Non-pigmented ciliary epithelial cell (primary cell): ENCODE measurements at regions not wholly inside any gene's neighbourhood (a gene's known extent, or its start where the extent isn't known, plus 50 kb on each side); places are given as distances from the start of the nearest gene placed in this dataset.
A peak's percentile ranks its signal among the peaks of the same experiment; 100 is the strongest.
"Not testable (repeated sequence)": the region's sequence is repeated elsewhere in the genome, so short reads cannot be mapped to it uniquely, and the experiment has no call there.

ENCODE experiments used
- DNase-seq: peaks from one replicate; pipeline ENCODE4 v3.0.0-alpha.2; 2010; ENCODE audit warnings: low read depth

GRCh38 chr5:63211448-63212132 is 633.0 kb downstream of the LRRC70 start:
- no peak for DNase-seq

- no peak for DNase-seq
These were observed 627.4 kb downstream of the LRRC70 start for GRCh38 chr5:63205976-63206375.

GRCh38 chr5:63201738-63202137 is 623.1 kb downstream of the LRRC70 start:
- no peak for DNase-seq

GRCh38 chr5:63194126-63194525 is 615.5 kb downstream of the LRRC70 start:
- DNase-seq = no peak

GRCh38 chr5:63180190-63180589 is 601.6 kb downstream of the LRRC70 start:
- DNase-seq = not testable (repeated sequence)

- no peak for DNase-seq
These were observed 597.2 kb downstream of the LRRC70 start for GRCh38 chr5:63175850-63176249.

GRCh38 chr5:63170486-63170885 is 591.9 kb downstream of the LRRC70 start:
- DNase-seq = no peak

GRCh38 chr5:63164838-63165535 is 586.4 kb downstream of the LRRC70 start:
- no peak for DNase-seq

GRCh38 chr5:63164339-63164738 is 585.7 kb downstream of the LRRC70 start:
- DNase-seq = no peak

GRCh38 chr5:63155310-63155631 is 576.7 kb downstream of the LRRC70 start:
- no peak for DNase-seq

- no peak for DNase-seq
These were observed 576.1 kb downstream of the LRRC70 start for GRCh38 chr5:63154476-63155309.

GRCh38 chr5:63152871-63153270 is 574.3 kb downstream of the LRRC70 start:
- no peak for DNase-seq

GRCh38 chr5:63145167-63145566 is 566.5 kb downstream of the LRRC70 start:
- no peak for DNase-seq

- DNase-seq = no peak
These were observed 563.0 kb downstream of the LRRC70 start for GRCh38 chr5:63141591-63141990.

- no peak for DNase-seq
These were observed 556.7 kb downstream of the LRRC70 start for GRCh38 chr5:63135291-63135690.

GRCh38 chr5:63131626-63132285 is 553.1 kb downstream of the LRRC70 start:
- DNase-seq = peak; percentile 50

- DNase-seq = no peak
These were observed 550.1 kb downstream of the LRRC70 start for GRCh38 chr5:63128761-63129160.

- no peak for DNase-seq
These were observed 549.4 kb downstream of the LRRC70 start for GRCh38 chr5:63128018-63128417.

- DNase-seq = peak; percentile 35
These were observed 548.4 kb downstream of the LRRC70 start for GRCh38 chr5:63127054-63127453.

- DNase-seq = peak; percentile 19
These were observed 547.2 kb downstream of the LRRC70 start for GRCh38 chr5:63125862-63126261.

- no peak for DNase-seq
These were observed 546.8 kb downstream of the LRRC70 start for GRCh38 chr5:63125392-63125791.

GRCh38 chr5:63124266-63124665 is 545.6 kb downstream of the LRRC70 start:
- no peak for DNase-seq
